Daoy (cell line): ENCODE measurements at regions not wholly inside any gene's neighbourhood (a gene's known extent, or its start where the extent isn't known, plus 50 kb on each side); places are given as distances from the start of the nearest gene placed in this dataset.

Source experiments
- DNase-seq: peaks from one replicate; pipeline ENCODE4 v3.0.0-alpha.2; 2015; ENCODE audit warnings: low read depth

- DNase-seq: peak; percentile 41
These were observed 105.5 kb upstream of the CPLX2 start for GRCh38 chr5:175765858-175766257.

- DNase-seq: no peak
These were observed 104.4 kb upstream of the CPLX2 start for GRCh38 chr5:175766963-175767362.

- peak; percentile 52 for DNase-seq
These were observed 98.4 kb upstream of the CPLX2 start for GRCh38 chr5:175772747-175773533.

- no peak for DNase-seq
These were observed 97.8 kb upstream of the CPLX2 start for GRCh38 chr5:175773534-175774070.

GRCh38 chr5:175775416-175775815, 96.0 kb upstream of the CPLX2 start:
- no peak for DNase-seq

GRCh38 chr5:175778951-175779503, 92.4 kb upstream of the CPLX2 start:
- peak; percentile 76 for DNase-seq

GRCh38 chr5:175783739-175784138, 87.6 kb upstream of the CPLX2 start:
- DNase-seq: no peak

- no peak for DNase-seq
These were observed 87.1 kb upstream of the CPLX2 start for GRCh38 chr5:175784230-175784629.

- no peak for DNase-seq
These were observed 85.7 kb upstream of the CPLX2 start for GRCh38 chr5:175785681-175786080.

- DNase-seq: no peak
These were observed 83.1 kb upstream of the CPLX2 start for GRCh38 chr5:175788155-175788787.

- DNase-seq: no peak
These were observed 81.7 kb upstream of the CPLX2 start for GRCh38 chr5:175789670-175790069.

- no peak for DNase-seq
These were observed 80.6 kb upstream of the CPLX2 start for GRCh38 chr5:175790796-175791195.

- no peak for DNase-seq
These were observed 75.4 kb upstream of the CPLX2 start for GRCh38 chr5:175795959-175796358.

- peak; percentile 91 for DNase-seq
These were observed 74.6 kb upstream of the CPLX2 start for GRCh38 chr5:175796536-175797499.

GRCh38 chr5:175797521-175798038, 73.8 kb upstream of the CPLX2 start:
- DNase-seq: peak; percentile 37

- no peak for DNase-seq
These were observed 72.8 kb upstream of the CPLX2 start for GRCh38 chr5:175798626-175799025.

- DNase-seq: peak; percentile 80
These were observed 70.7 kb upstream of the CPLX2 start for GRCh38 chr5:175800656-175801081.

GRCh38 chr5:175802361-175802760, 69.0 kb upstream of the CPLX2 start:
- no peak for DNase-seq

GRCh38 chr5:175803254-175803653, 68.1 kb upstream of the CPLX2 start:
- DNase-seq: no peak

GRCh38 chr5:175803736-175804454, 67.5 kb upstream of the CPLX2 start:
- no peak for DNase-seq
